ENCODE measurements at regions not wholly inside any gene's neighbourhood (a gene's known extent, or its start where the extent isn't known, plus 50 kb on each side); places are given as distances from the start of the nearest gene placed in this dataset.

DNA sequence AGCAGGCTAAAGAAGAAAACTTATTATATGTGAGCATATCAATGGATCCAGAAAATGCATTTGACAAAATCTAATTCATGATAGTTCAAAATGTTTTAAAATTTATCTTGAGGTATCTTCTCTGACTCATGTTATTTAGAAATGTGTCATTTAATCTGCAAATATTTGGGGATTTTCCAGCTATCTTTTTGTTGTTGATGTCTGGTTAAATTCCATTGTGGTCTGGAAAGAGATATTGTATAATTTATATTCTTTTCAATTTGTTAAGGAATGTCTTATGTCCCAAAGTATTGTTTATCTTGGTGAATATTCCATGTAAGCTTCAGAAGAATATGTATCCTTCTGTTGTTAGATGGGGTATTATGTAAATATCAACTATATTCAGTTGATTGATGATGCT lies 942.5 kb downstream of the KCNMA1 start:
- TF ChIP-seq CTCF (conservative IDR thresholded peaks at IDR 0.05; ENCODE audit: low read length) (no peak), EZH2phosphoT487 (IDR thresholded peaks at IDR 0.05; ENCODE audit: borderline replicate concordance, low read depth, low read length) (no peak)
